Nephron progenitor cell (in vitro differentiated cells): ENCODE measurements at regions not wholly inside any gene's neighbourhood (a gene's known extent, or its start where the extent isn't known, plus 50 kb on each side); places are given as distances from the start of the nearest gene placed in this dataset.

Experiments used
- DNase-seq: peaks from one replicate; pipeline ENCODE4 v3.0.0; 2021
- H3K27ac Mint-ChIP-seq: 2 replicates; pipeline ENCODE4 v1.8.0; 2021; ENCODE audit warnings: mild to moderate bottlenecking, moderate library complexity, mixed read lengths
- H3K27me3 Mint-ChIP-seq: 2 replicates; pipeline ENCODE4 v1.8.0; 2021; ENCODE audit warnings: mild to moderate bottlenecking, low read depth, mixed read lengths; ENCODE audit not compliant: poor library complexity
- H3K36me3 Mint-ChIP-seq: 2 replicates; pipeline ENCODE4 v1.8.0; 2021; ENCODE audit warnings: low read depth, mixed read lengths
- H3K4me1 Mint-ChIP-seq: 2 replicates; pipeline ENCODE4 v1.8.0; 2021; ENCODE audit warnings: mixed read lengths
- H3K4me3 Mint-ChIP-seq: 2 replicates; pipeline ENCODE4 v1.8.0; 2021; ENCODE audit warnings: mild to moderate bottlenecking, moderate library complexity, mixed read lengths
- H3K9me3 Mint-ChIP-seq: 2 replicates; pipeline ENCODE4 v1.8.0; 2021; ENCODE audit warnings: mild to moderate bottlenecking, moderate library complexity, mixed read lengths
- CTCF ChIP-seq: fragments of 200-600 bp; sonication (generic); IDR thresholded peaks from 2 replicates; pipeline ENCODE4 v1.5.0; 2021; ENCODE audit warnings: antibody characterized with exemption

GRCh38 chr9:2925016-2925415, 81.1 kb upstream of the PUM3 start:
- H3K27ac Mint-ChIP-seq: no peak overlapping the region
- H3K4me3 Mint-ChIP-seq: no peak overlapping the region
- peaks cover 25% of the 10 kb centered on the region for H3K27me3 Mint-ChIP-seq
- DNase-seq: no peak
- no peaks in the 10 kb centered on the region for H3K36me3 Mint-ChIP-seq
- H3K4me1 Mint-ChIP-seq: peaks cover 6% of the 10 kb centered on the region
- H3K9me3 Mint-ChIP-seq: peaks cover 4% of the 10 kb centered on the region
- no peak for TF ChIP-seq CTCF

- no peaks in the 10 kb centered on the region for H3K36me3 Mint-ChIP-seq
- H3K4me3 Mint-ChIP-seq: no peak overlapping the region
- H3K9me3 Mint-ChIP-seq: peaks cover 4% of the 10 kb centered on the region
- H3K27me3 Mint-ChIP-seq: peaks cover 21% of the 10 kb centered on the region
- no peak for TF ChIP-seq CTCF
- peaks cover 6% of the 10 kb centered on the region for H3K4me1 Mint-ChIP-seq
- no peak overlapping the region for H3K27ac Mint-ChIP-seq
- no peak for DNase-seq
Observed at GRCh38 chr9:2924380-2924768, 80.5 kb upstream of the PUM3 start.

- Mint-ChIP-seq H3K4me3 (no peak overlapping the region), H3K36me3 (no peaks in the 10 kb centered on the region), H3K9me3 (peaks cover 4% of the 10 kb centered on the region), H3K27ac (no peak overlapping the region), H3K27me3 (peaks cover 20% of the 10 kb centered on the region), H3K4me1 (peaks cover 6% of the 10 kb centered on the region)
- DNase-seq: peak; percentile 24
- no peak for TF ChIP-seq CTCF
Observed at GRCh38 chr9:2923766-2924379, 80.0 kb upstream of the PUM3 start.

GRCh38 chr9:2919347-2919746, 75.5 kb upstream of the PUM3 start:
- no peaks in the 10 kb centered on the region for H3K36me3 Mint-ChIP-seq
- peaks cover 10% of the 10 kb centered on the region for H3K27me3 Mint-ChIP-seq
- peaks cover 6% of the 10 kb centered on the region for H3K4me1 Mint-ChIP-seq
- H3K4me3 Mint-ChIP-seq: no peak overlapping the region
- H3K27ac Mint-ChIP-seq: no peak overlapping the region
- DNase-seq: no peak
- H3K9me3 Mint-ChIP-seq: no peaks in the 10 kb centered on the region
- no peak for TF ChIP-seq CTCF

GRCh38 chr9:2916382-2916985, 72.6 kb upstream of the PUM3 start:
- no peaks in the 10 kb centered on the region for H3K9me3 Mint-ChIP-seq
- H3K27me3 Mint-ChIP-seq: peaks cover 9% of the 10 kb centered on the region

More at GRCh38 chr9:2916382-2916985, 72.6 kb upstream of the PUM3 start:
- no peak for TF ChIP-seq CTCF
- no peak overlapping the region for H3K4me3 Mint-ChIP-seq
- H3K4me1 Mint-ChIP-seq: no peaks in the 10 kb centered on the region
- no peaks in the 10 kb centered on the region for H3K36me3 Mint-ChIP-seq
- no peak overlapping the region for H3K27ac Mint-ChIP-seq
- no peak for DNase-seq
